ENCODE measurements at regions not wholly inside any gene's neighbourhood (a gene's known extent, or its start where the extent isn't known, plus 50 kb on each side); places are given as distances from the start of the nearest gene placed in this dataset.

- no peak for DNase-seq (ENCODE audit: low read depth)
These were observed 678.0 kb downstream of the EPHA4 start for GRCh38 chr2:220894069-220894468.

- DNase-seq (ENCODE audit: low read depth): no peak
These were observed 672.6 kb downstream of the EPHA4 start for GRCh38 chr2:220899492-220899891.

GRCh38 chr2:220904015-220904414, 668.1 kb downstream of the EPHA4 start:
- no peak for DNase-seq (ENCODE audit: low read depth)

GRCh38 chr2:220913384-220913783, 658.7 kb downstream of the EPHA4 start:
- no peak for DNase-seq (ENCODE audit: low read depth)

GRCh38 chr2:220915092-220915623, 656.9 kb downstream of the EPHA4 start:
- DNase-seq (ENCODE audit: low read depth): no peak

GRCh38 chr2:220916931-220917330, 655.2 kb downstream of the EPHA4 start:
- no peak for DNase-seq (ENCODE audit: low read depth)

GRCh38 chr2:220930271-220931076, 641.6 kb downstream of the EPHA4 start:
- no peak for DNase-seq (ENCODE audit: low read depth)

- DNase-seq (ENCODE audit: low read depth): no peak
These were observed 640.6 kb downstream of the EPHA4 start for GRCh38 chr2:220931491-220931890.

- no peak for DNase-seq (ENCODE audit: low read depth)
These were observed 640.1 kb downstream of the EPHA4 start for GRCh38 chr2:220932041-220932440.

GRCh38 chr2:220935789-220936321, 636.2 kb downstream of the EPHA4 start:
- no peak for DNase-seq (ENCODE audit: low read depth)

GRCh38 chr2:220936641-220937197, 635.4 kb downstream of the EPHA4 start:
- DNase-seq (ENCODE audit: low read depth): no peak

GRCh38 chr2:220937245-220937644, 634.9 kb downstream of the EPHA4 start:
- no peak for DNase-seq (ENCODE audit: low read depth)

- no peak for DNase-seq (ENCODE audit: low read depth)
These were observed 631.5 kb downstream of the EPHA4 start for GRCh38 chr2:220940646-220941045.

- no peak for DNase-seq (ENCODE audit: low read depth)
These were observed 630.4 kb downstream of the EPHA4 start for GRCh38 chr2:220941683-220942082.

GRCh38 chr2:220946552-220946951, 625.6 kb downstream of the EPHA4 start:
- DNase-seq (ENCODE audit: low read depth): no peak

- no peak for DNase-seq (ENCODE audit: low read depth)
These were observed 623.5 kb downstream of the EPHA4 start for GRCh38 chr2:220948579-220948978.

- DNase-seq (ENCODE audit: low read depth): no peak
These were observed 622.6 kb downstream of the EPHA4 start for GRCh38 chr2:220949466-220949865.

GRCh38 chr2:220955776-220956175, 616.3 kb downstream of the EPHA4 start:
- DNase-seq (ENCODE audit: low read depth): no peak

GRCh38 chr2:220956429-220956828, 615.7 kb downstream of the EPHA4 start:
- no peak for DNase-seq (ENCODE audit: low read depth)

- no peak for DNase-seq (ENCODE audit: low read depth)
These were observed 612.7 kb downstream of the EPHA4 start for GRCh38 chr2:220959391-220959802.

GRCh38 chr2:220961143-220961860, 610.8 kb downstream of the EPHA4 start:
- DNase-seq (ENCODE audit: low read depth): no peak

- DNase-seq (ENCODE audit: low read depth): no peak
These were observed 609.5 kb downstream of the EPHA4 start for GRCh38 chr2:220962556-220962955.
